PFSK-1 (cell line): ENCODE measurements at regions not wholly inside any gene's neighbourhood (a gene's known extent, or its start where the extent isn't known, plus 50 kb on each side); places are given as distances from the start of the nearest gene placed in this dataset.

Source experiments
- FOXP2 ChIP-seq: optimal IDR thresholded peaks from 2 replicates; pipeline ENCODE3; 2011; ENCODE audit warnings: borderline replicate concordance, control low read depth, inconsistent platforms; ENCODE audit not compliant: insufficient read depth; ENCODE audit errors: extremely low read length, extremely low read depth
- POLR2AphosphoS5 ChIP-seq: IDR thresholded peaks from 2 replicates; pipeline ENCODE4 v1.6.1; 2012; ENCODE audit warnings: low read depth, mild to moderate bottlenecking, control low read depth, low read length, moderate library complexity
- SIN3A ChIP-seq: IDR thresholded peaks from 2 replicates; pipeline ENCODE4 v1.6.1; 2012; ENCODE audit warnings: mild to moderate bottlenecking, low read length, moderate library complexity, borderline replicate concordance; ENCODE audit not compliant: insufficient read depth

- TF ChIP-seq SIN3A (no peak), POLR2AphosphoS5 (no peak), FOXP2 (no peak)
Measured at GRCh38 chr2:129469389-129469788, 510.1 kb upstream of the RAB6C start.
